PFSK-1 (cell line): ENCODE measurements at regions not wholly inside any gene's neighbourhood (a gene's known extent, or its start where the extent isn't known, plus 50 kb on each side); places are given as distances from the start of the nearest gene placed in this dataset.

Source experiments
- FOXP2 ChIP-seq: optimal IDR thresholded peaks from 2 replicates; pipeline ENCODE3; 2011; ENCODE audit warnings: borderline replicate concordance, control low read depth, inconsistent platforms; ENCODE audit not compliant: insufficient read depth; ENCODE audit errors: extremely low read length, extremely low read depth
- POLR2AphosphoS5 ChIP-seq: IDR thresholded peaks from 2 replicates; pipeline ENCODE4 v1.6.1; 2012; ENCODE audit warnings: low read depth, mild to moderate bottlenecking, control low read depth, low read length, moderate library complexity
- SIN3A ChIP-seq: IDR thresholded peaks from 2 replicates; pipeline ENCODE4 v1.6.1; 2012; ENCODE audit warnings: mild to moderate bottlenecking, low read length, moderate library complexity, borderline replicate concordance; ENCODE audit not compliant: insufficient read depth
- TAF1 ChIP-seq: IDR thresholded peaks from 2 replicates; pipeline ENCODE4 v1.6.1; 2012; ENCODE audit warnings: low read length, control low read depth, borderline replicate concordance; ENCODE audit not compliant: insufficient read depth
- TF ChIP-seq, protein P1 (sequence below), 2 experiments: IDR thresholded peaks; 2 replicates each; pipeline versions ENCODE4 v1.6.1 to v1.8.0; 2011 to 2012; ENCODE audit warnings: low read depth in 2 of 2, low read length in 2 of 2, control low read depth in 1 of 2, inconsistent platforms in 1 of 2, mild to moderate bottlenecking in 1 of 2, moderate library complexity in 1 of 2; ENCODE audit not compliant: insufficient read depth in 1 of 2

DNA sequence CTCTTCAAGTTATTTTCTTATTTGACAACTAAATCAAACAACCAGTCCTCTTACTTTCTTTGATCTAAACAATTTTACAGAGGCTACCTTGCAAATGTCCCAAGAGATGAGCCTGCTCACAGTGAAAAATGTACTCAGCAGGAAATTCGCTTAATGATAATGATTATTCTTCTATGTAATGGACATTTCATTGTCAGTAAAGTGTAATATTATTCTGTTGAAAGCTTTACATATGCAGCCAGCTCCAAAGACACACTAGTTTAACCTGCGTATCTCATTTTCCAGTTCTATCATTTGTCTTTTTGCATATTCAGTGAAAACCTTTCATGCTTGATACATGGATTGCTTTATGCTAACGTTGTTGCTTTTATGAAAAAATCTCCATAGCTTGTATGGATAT is 758.7 kb upstream of the ZNF608 start:
- no peak for TF ChIP-seq TAF1
- TF ChIP-seq SIN3A = no peak
- TF ChIP-seq FOXP2 = no peak
- TF ChIP-seq, protein P1, sequence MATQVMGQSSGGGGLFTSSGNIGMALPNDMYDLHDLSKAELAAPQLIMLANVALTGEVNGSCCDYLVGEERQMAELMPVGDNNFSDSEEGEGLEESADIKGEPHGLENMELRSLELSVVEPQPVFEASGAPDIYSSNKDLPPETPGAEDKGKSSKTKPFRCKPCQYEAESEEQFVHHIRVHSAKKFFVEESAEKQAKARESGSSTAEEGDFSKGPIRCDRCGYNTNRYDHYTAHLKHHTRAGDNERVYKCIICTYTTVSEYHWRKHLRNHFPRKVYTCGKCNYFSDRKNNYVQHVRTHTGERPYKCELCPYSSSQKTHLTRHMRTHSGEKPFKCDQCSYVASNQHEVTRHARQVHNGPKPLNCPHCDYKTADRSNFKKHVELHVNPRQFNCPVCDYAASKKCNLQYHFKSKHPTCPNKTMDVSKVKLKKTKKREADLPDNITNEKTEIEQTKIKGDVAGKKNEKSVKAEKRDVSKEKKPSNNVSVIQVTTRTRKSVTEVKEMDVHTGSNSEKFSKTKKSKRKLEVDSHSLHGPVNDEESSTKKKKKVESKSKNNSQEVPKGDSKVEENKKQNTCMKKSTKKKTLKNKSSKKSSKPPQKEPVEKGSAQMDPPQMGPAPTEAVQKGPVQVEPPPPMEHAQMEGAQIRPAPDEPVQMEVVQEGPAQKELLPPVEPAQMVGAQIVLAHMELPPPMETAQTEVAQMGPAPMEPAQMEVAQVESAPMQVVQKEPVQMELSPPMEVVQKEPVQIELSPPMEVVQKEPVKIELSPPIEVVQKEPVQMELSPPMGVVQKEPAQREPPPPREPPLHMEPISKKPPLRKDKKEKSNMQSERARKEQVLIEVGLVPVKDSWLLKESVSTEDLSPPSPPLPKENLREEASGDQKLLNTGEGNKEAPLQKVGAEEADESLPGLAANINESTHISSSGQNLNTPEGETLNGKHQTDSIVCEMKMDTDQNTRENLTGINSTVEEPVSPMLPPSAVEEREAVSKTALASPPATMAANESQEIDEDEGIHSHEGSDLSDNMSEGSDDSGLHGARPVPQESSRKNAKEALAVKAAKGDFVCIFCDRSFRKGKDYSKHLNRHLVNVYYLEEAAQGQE (IDR thresholded peaks at IDR 0.05; ENCODE audit: insufficient read depth in 1 of 2, low read depth in 2 of 2, low read length in 2 of 2) = no peak

DNA sequence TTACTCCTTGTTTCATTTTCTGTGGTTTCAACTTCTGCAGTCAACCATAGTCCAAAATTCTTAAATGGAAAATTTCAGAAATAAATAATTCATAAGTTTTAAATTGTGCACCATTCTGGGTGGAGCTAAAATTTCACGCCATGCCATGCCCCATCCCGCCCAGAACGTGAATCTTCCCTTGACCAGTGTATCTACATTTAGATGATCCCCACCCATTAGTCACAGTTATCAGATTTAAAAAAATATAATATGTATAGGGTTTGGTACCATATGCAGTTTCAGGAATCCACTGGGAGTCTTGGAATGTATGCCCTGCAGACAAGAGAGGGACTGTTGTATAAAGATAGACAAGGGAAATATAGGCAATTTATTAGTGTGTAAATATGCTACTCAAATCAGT is 759.7 kb upstream of the ZNF608 start:
- TF ChIP-seq FOXP2 (no peak), POLR2AphosphoS5 (no peak), SIN3A (no peak), TAF1 (no peak)
- TF ChIP-seq, protein P1 (IDR thresholded peaks at IDR 0.05; ENCODE audit: insufficient read depth in 1 of 2, low read depth in 2 of 2, low read length in 2 of 2) = no peak

DNA sequence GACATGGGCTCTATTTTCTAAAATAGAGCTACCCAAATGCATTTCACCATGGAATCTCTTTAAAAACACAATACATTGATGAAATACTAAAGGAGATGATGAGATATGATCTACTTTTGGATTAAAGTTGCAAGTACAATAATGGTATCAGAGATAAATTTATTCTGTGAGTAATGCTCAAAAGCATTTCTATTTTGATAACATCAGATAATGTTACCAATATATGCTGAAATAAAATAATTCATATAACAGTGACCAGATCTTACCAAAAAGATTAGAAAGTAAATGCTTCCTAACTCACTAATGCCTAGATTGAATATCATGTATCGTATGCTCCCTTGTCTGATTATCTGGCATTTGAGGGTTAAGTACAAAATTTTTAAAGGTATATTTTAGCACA is 761.8 kb upstream of the ZNF608 start:
- TF ChIP-seq SIN3A = no peak
- TF ChIP-seq, protein P1 (IDR thresholded peaks at IDR 0.05; ENCODE audit: insufficient read depth in 1 of 2, low read depth in 2 of 2, low read length in 2 of 2) = no peak
- no peak for TF ChIP-seq POLR2AphosphoS5
- no peak for TF ChIP-seq TAF1
- TF ChIP-seq FOXP2 = no peak

DNA sequence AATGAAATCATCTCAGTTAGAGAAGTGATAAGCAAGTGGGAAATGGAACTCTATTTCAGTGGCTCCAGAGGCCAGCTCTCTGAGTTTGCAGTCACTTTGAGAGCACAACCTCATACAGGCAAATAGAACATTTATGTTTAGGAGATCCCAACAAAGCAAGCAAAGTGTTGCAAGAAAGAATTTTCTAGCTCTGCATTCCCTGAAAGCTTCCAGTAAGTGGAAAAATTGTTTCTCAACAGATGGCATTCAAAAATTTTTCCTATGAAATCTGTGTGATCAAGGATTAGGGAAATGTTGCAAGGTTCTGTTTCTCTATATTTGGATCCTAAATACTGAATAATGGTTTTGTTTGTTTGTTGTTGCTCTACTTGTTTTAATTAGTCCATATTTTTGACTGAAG is 764.2 kb upstream of the ZNF608 start:
- no peak for TF ChIP-seq POLR2AphosphoS5
- no peak for TF ChIP-seq TAF1
- no peak for TF ChIP-seq SIN3A
- TF ChIP-seq, protein P1 (IDR thresholded peaks at IDR 0.05; ENCODE audit: insufficient read depth in 1 of 2, low read depth in 2 of 2, low read length in 2 of 2) = no peak
- no peak for TF ChIP-seq FOXP2

DNA sequence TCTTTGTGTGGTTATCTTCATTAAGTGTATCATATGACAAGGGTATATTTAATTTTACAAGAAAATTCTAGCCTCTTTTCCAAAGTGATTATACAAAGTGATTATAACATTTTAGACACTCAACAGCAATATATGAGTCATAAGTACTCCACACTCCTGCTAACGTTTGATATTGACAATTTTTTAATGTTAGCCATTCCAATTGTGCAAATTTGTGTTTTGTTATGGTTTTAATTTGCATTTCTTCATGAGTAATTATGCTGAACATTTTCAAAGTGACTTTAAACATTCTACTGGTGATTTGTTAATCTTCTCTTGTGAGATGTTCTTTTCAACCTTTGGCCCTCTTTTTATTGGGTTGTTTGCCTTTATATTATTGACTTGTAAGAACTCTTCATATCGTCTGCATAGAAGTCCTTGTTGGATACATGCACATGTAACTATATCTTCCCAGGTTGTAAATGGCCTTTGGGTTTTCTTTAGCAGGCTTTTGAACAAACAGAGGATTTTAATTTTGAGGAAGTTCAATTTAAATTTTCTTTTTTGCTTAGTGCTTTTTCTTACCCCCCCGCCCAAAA is 771.6 kb upstream of the ZNF608 start:
- TF ChIP-seq SIN3A (no peak), FOXP2 (no peak), TAF1 (no peak), POLR2AphosphoS5 (no peak)

DNA sequence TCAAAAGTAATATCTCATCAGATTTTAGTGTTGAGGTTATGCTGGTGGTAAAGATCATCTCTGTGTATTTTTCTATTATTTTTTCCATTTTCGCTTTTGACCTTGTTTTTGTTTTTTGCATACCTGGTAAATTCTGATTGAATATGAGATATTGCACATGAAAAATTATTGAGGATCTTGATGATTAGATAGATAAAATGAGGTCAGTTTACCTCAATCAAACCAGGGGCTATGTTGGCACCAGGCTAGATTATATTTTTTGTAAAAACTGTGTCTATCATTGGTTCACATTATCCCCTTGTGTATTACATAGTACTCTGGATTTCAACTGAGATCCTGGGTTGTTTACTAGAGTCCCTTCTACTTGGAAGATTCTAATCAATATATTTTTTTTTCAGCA is 774.9 kb upstream of the ZNF608 start:
- TF ChIP-seq FOXP2 (no peak), TAF1 (no peak), POLR2AphosphoS5 (no peak), SIN3A (no peak)
- TF ChIP-seq, protein P1 (IDR thresholded peaks at IDR 0.05; ENCODE audit: insufficient read depth in 1 of 2, low read depth in 2 of 2, low read length in 2 of 2) = no peak
